Type B pancreatic cell (in vitro differentiated cells): ENCODE measurements at regions not wholly inside any gene's neighbourhood (a gene's known extent, or its start where the extent isn't known, plus 50 kb on each side); places are given as distances from the start of the nearest gene placed in this dataset.

Source experiments
- DNase-seq: peaks from one replicate; pipeline ENCODE4 v3.0.0; 2021; ENCODE audit warnings: mixed read lengths; ENCODE audit not compliant: unreplicated experiment; ENCODE audit errors: extremely low spot score
- H3K27ac Mint-ChIP-seq: 2 replicates; pipeline ENCODE4 v1.8.0; 2021; ENCODE audit warnings: mild to moderate bottlenecking, mixed read lengths
- H3K27me3 Mint-ChIP-seq: 2 replicates; pipeline ENCODE4 v1.8.0; 2021; ENCODE audit warnings: mixed read lengths
- H3K36me3 Mint-ChIP-seq: 2 replicates; pipeline ENCODE4 v1.8.0; 2021; ENCODE audit warnings: mixed read lengths
- H3K4me1 Mint-ChIP-seq: one replicate; pipeline ENCODE4 v1.8.0; 2021; ENCODE audit warnings: mixed read lengths; ENCODE audit not compliant: unreplicated experiment
- H3K4me3 Mint-ChIP-seq: 2 replicates; pipeline ENCODE4 v1.8.0; 2021; ENCODE audit warnings: mild to moderate bottlenecking, mixed read lengths
- H3K9me3 Mint-ChIP-seq: 2 replicates; pipeline ENCODE4 v1.8.0; 2021; ENCODE audit warnings: mixed read lengths
- CTCF ChIP-seq: fragments of 200-600 bp; sonication (generic); conservative IDR thresholded peaks from 2 replicates; pipeline ENCODE4 v1.5.0; 2021; ENCODE audit warnings: antibody characterized with exemption, mild to moderate bottlenecking

GRCh38 chr4:167934216-167934615 is 158.1 kb upstream of the ANXA10 start:
- Mint-ChIP-seq H3K9me3 (no peaks in the 10 kb centered on the region), H3K27me3 (no peaks in the 10 kb centered on the region), H3K4me1 (no peaks in the 10 kb centered on the region), H3K36me3 (no peaks in the 10 kb centered on the region), H3K4me3 (no peak overlapping the region), H3K27ac (no peak overlapping the region)
- TF ChIP-seq CTCF = no peak
- no peak for DNase-seq

GRCh38 chr4:167939863-167940616 is 152.3 kb upstream of the ANXA10 start:
- no peak for DNase-seq
- Mint-ChIP-seq H3K4me1 (no peaks in the 10 kb centered on the region), H3K4me3 (no peak overlapping the region), H3K9me3 (peaks cover 3% of the 10 kb centered on the region), H3K27me3 (peaks cover 3% of the 10 kb centered on the region), H3K36me3 (no peaks in the 10 kb centered on the region), H3K27ac (no peak overlapping the region)
- no peak for TF ChIP-seq CTCF

GRCh38 chr4:167943872-167944505 is 148.3 kb upstream of the ANXA10 start:
- no peaks in the 10 kb centered on the region for H3K36me3 Mint-ChIP-seq
- no peak overlapping the region for H3K27ac Mint-ChIP-seq
- H3K9me3 Mint-ChIP-seq = peaks cover 3% of the 10 kb centered on the region
- H3K4me1 Mint-ChIP-seq = no peaks in the 10 kb centered on the region
- H3K27me3 Mint-ChIP-seq = peaks cover 3% of the 10 kb centered on the region
- no peak for TF ChIP-seq CTCF
- H3K4me3 Mint-ChIP-seq = no peak overlapping the region
- no peak for DNase-seq

GRCh38 chr4:167944721-167945120 is 147.6 kb upstream of the ANXA10 start:
- no peak for TF ChIP-seq CTCF
- no peaks in the 10 kb centered on the region for H3K4me1 Mint-ChIP-seq
- no peak overlapping the region for H3K27ac Mint-ChIP-seq
- H3K27me3 Mint-ChIP-seq = peaks cover 3% of the 10 kb centered on the region
- H3K9me3 Mint-ChIP-seq = peaks cover 3% of the 10 kb centered on the region
- no peak for DNase-seq
- H3K4me3 Mint-ChIP-seq = no peak overlapping the region
- H3K36me3 Mint-ChIP-seq = no peaks in the 10 kb centered on the region

- Mint-ChIP-seq H3K9me3 (peaks cover 9% of the 10 kb centered on the region), H3K36me3 (no peaks in the 10 kb centered on the region), H3K27ac (no peak overlapping the region)
These were observed 137.3 kb upstream of the ANXA10 start for GRCh38 chr4:167955006-167955405.

More at GRCh38 chr4:167955006-167955405, 137.3 kb upstream of the ANXA10 start:
- no peaks in the 10 kb centered on the region for H3K4me1 Mint-ChIP-seq
- H3K27me3 Mint-ChIP-seq = no peaks in the 10 kb centered on the region
- no peak for TF ChIP-seq CTCF
- H3K4me3 Mint-ChIP-seq = no peak overlapping the region
- DNase-seq = no peak
